ENCODE measurements at regions not wholly inside any gene's neighbourhood (a gene's known extent, or its start where the extent isn't known, plus 50 kb on each side); places are given as distances from the start of the nearest gene placed in this dataset.
"Not testable (repeated sequence)": the region's sequence is repeated elsewhere in the genome, so short reads cannot be mapped to it uniquely, and the experiment has no call there.

DNA sequence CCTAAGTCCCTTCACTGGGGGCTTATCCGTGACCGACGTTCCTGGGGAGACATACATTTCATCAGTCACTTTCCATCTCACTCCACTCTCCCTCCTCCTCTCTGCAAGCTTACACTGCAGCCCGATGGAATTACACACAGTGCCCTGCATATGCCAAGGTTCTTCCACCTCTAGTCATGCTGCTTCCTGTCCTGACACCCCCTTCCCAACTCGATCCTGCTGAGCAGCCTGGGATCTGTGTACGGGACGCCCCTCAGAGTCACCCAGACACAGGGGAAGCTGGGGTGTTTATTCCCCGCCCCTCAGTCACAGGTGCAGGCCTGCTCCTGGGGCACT lies 468.8 kb downstream of the PREX1 start:
- H3K9me3 ChIP-seq (ENCODE audit: insufficient read depth, low read depth, low read length); H3K36me3 ChIP-seq (ENCODE audit: control insufficient read depth in 1 of 2, insufficient read depth in 2 of 2, low read length in 2 of 2); H3K4me2 ChIP-seq (ENCODE audit: low read length); H4K91ac ChIP-seq (ENCODE audit: low read depth, low read length); H3K9ac ChIP-seq (ENCODE audit: low read length); H3K4ac ChIP-seq (ENCODE audit: low read depth, low read length); H2AFZ ChIP-seq (ENCODE audit: insufficient read depth, low read length, poor library complexity); H3K18ac ChIP-seq (ENCODE audit: low read length); H4K12ac ChIP-seq (ENCODE audit: low read depth, low read length); H3K79me2 ChIP-seq (ENCODE audit: control insufficient read depth, insufficient read depth, low read length, poor library complexity); H3K14ac ChIP-seq (ENCODE audit: low read length); H2BK120ac ChIP-seq (ENCODE audit: insufficient read depth, low read length, poor library complexity); H3K27me3 ChIP-seq (ENCODE audit: insufficient read depth, low read length); H4K8ac ChIP-seq (ENCODE audit: low read depth, low read length); H3K27ac ChIP-seq (ENCODE audit: low read depth, low read length); H2BK5ac ChIP-seq (ENCODE audit: low read depth, low read length, poor library complexity); H2BK12ac ChIP-seq (ENCODE audit: low read length); H3K79me1 ChIP-seq (ENCODE audit: low read length); H2AK5ac ChIP-seq (ENCODE audit: low read length); DNase-seq; H3K4me3 ChIP-seq (ENCODE audit: low read depth, low read length); H3K23ac ChIP-seq (ENCODE audit: low read length); H3K4me1 ChIP-seq (ENCODE audit: control insufficient read depth in 1 of 2, insufficient read depth in 2 of 2, low read length in 2 of 2): not testable (repeated sequence)
- no CpG with 5 or more reads among the region's 8 CpGs for WGBS (ENCODE audit: extremely low coverage, insufficient coverage, insufficient read length)

GRCh38 chr20:48358176-48359054 lies 469.4 kb downstream of the PREX1 start:
- no peak overlapping the region for H3K4ac ChIP-seq (ENCODE audit: low read depth, low read length)
- DNase-seq: no peak
- H2AFZ ChIP-seq (ENCODE audit: insufficient read depth, low read length, poor library complexity): no peak overlapping the region
- H3K4me2 ChIP-seq (ENCODE audit: low read length): no peak overlapping the region
- H3K23ac ChIP-seq (ENCODE audit: low read length): no peak overlapping the region
- no peaks in the 10 kb centered on the region for H3K4me1 ChIP-seq (ENCODE audit: control insufficient read depth in 1 of 2, insufficient read depth in 2 of 2, low read length in 2 of 2)
- H3K27ac ChIP-seq (ENCODE audit: low read depth, low read length): no peak overlapping the region
- no peak overlapping the region for H3K9ac ChIP-seq (ENCODE audit: low read length)
- no peak overlapping the region for H4K8ac ChIP-seq (ENCODE audit: low read depth, low read length)
- WGBS (ENCODE audit: extremely low coverage, insufficient coverage, insufficient read length): 100% methylated on average over 2 of the region's 11 CpGs
- no peaks in the 10 kb centered on the region for H3K79me2 ChIP-seq (ENCODE audit: control insufficient read depth, insufficient read depth, low read length, poor library complexity)
- no peak overlapping the region for H3K4me3 ChIP-seq (ENCODE audit: low read depth, low read length)
- H4K91ac ChIP-seq (ENCODE audit: low read depth, low read length): no peak overlapping the region
- H3K79me1 ChIP-seq (ENCODE audit: low read length): no peaks in the 10 kb centered on the region
- no peak overlapping the region for H4K12ac ChIP-seq (ENCODE audit: low read depth, low read length)
- no peaks in the 10 kb centered on the region for H3K36me3 ChIP-seq (ENCODE audit: control insufficient read depth in 1 of 2, insufficient read depth in 2 of 2, low read length in 2 of 2)
- H2AK5ac ChIP-seq (ENCODE audit: low read length): no peak overlapping the region
- peaks cover 1% of the 10 kb centered on the region for H3K9me3 ChIP-seq (ENCODE audit: insufficient read depth, low read depth, low read length)
- H2BK5ac ChIP-seq (ENCODE audit: low read depth, low read length, poor library complexity): no peak overlapping the region
- no peak overlapping the region for H3K18ac ChIP-seq (ENCODE audit: low read length)
- no peak overlapping the region for H3K14ac ChIP-seq (ENCODE audit: low read length)
- no peak overlapping the region for H2BK12ac ChIP-seq (ENCODE audit: low read length)
- H3K27me3 ChIP-seq (ENCODE audit: insufficient read depth, low read length): no peaks in the 10 kb centered on the region
- H2BK120ac ChIP-seq (ENCODE audit: insufficient read depth, low read length, poor library complexity): no peak overlapping the region

DNA sequence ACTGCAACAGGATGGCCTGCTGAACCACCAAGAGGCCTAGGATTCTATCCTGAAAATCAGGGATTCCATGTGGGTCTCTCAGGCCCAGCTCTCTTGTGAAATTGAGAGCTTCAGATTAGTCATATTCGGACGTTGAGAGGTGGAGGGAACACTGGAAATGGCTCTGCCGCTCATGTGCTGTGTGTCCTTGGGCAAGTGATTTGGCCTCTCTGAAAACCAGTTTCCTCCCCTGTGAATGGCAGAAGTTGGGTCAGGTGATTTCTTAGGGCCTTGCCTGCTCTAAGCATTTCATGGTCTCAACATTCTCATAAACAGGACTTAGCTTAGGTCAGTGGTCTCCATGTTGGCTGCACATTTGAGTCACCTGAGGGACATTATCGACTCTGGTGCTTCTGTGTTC lies 470.1 kb downstream of the PREX1 start:
- H3K4ac ChIP-seq (ENCODE audit: low read depth, low read length): no peak overlapping the region
- H2AK5ac ChIP-seq (ENCODE audit: low read length): no peak overlapping the region
- no peak overlapping the region for H2BK12ac ChIP-seq (ENCODE audit: low read length)
- H3K23ac ChIP-seq (ENCODE audit: low read length): no peak overlapping the region
- H2BK120ac ChIP-seq (ENCODE audit: insufficient read depth, low read length, poor library complexity): no peak overlapping the region
- H3K9me3 ChIP-seq (ENCODE audit: insufficient read depth, low read depth, low read length): peaks cover 3% of the 10 kb centered on the region
- no peak overlapping the region for H4K91ac ChIP-seq (ENCODE audit: low read depth, low read length)
- H2AFZ ChIP-seq (ENCODE audit: insufficient read depth, low read length, poor library complexity): no peak overlapping the region
- no peak overlapping the region for H3K9ac ChIP-seq (ENCODE audit: low read length)
- H3K4me1 ChIP-seq (ENCODE audit: control insufficient read depth in 1 of 2, insufficient read depth in 2 of 2, low read length in 2 of 2): no peaks in the 10 kb centered on the region
- H3K79me1 ChIP-seq (ENCODE audit: low read length): no peaks in the 10 kb centered on the region
- H2BK5ac ChIP-seq (ENCODE audit: low read depth, low read length, poor library complexity): no peak overlapping the region
- no peak for DNase-seq
- WGBS (ENCODE audit: extremely low coverage, insufficient coverage, insufficient read length): no CpG with 5 or more reads among the region's 4 CpGs
- no peak overlapping the region for H3K14ac ChIP-seq (ENCODE audit: low read length)
- no peak overlapping the region for H3K18ac ChIP-seq (ENCODE audit: low read length)
- H3K27me3 ChIP-seq (ENCODE audit: insufficient read depth, low read length): no peaks in the 10 kb centered on the region
- no peak overlapping the region for H3K4me3 ChIP-seq (ENCODE audit: low read depth, low read length)
- H3K27ac ChIP-seq (ENCODE audit: low read depth, low read length): no peak overlapping the region
- H4K12ac ChIP-seq (ENCODE audit: low read depth, low read length): no peak overlapping the region
- H4K8ac ChIP-seq (ENCODE audit: low read depth, low read length): no peak overlapping the region
- no peak overlapping the region for H3K4me2 ChIP-seq (ENCODE audit: low read length)
- no peaks in the 10 kb centered on the region for H3K79me2 ChIP-seq (ENCODE audit: control insufficient read depth, insufficient read depth, low read length, poor library complexity)
- H3K36me3 ChIP-seq (ENCODE audit: control insufficient read depth in 1 of 2, insufficient read depth in 2 of 2, low read length in 2 of 2): no peaks in the 10 kb centered on the region

DNA sequence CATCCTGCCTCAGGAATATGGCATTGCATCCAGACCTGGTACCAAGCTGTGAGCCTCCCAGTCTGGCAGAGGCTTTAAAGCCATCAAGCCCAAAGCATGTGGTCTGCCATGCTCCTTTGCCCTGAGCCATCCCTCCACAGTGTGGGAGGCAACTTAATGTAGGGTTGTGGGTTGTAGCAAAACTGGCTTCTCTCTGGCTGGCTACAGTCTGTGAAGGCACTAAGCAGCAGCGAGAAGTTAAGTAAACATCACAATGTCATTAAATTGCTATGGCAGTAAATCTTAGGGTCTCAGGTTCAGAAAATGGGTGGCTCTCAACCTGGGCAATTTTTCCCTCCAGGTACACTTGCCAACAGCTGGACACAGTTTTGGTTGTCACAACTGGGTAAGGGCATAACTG lies 472.9 kb downstream of the PREX1 start:
- Histone ChIP-seq H3K4me3 (ENCODE audit: low read depth, low read length) (no peak overlapping the region), H3K4me2 (ENCODE audit: low read length) (no peak overlapping the region), H2AFZ (ENCODE audit: insufficient read depth, low read length, poor library complexity) (no peak overlapping the region), H3K27me3 (ENCODE audit: insufficient read depth, low read length) (no peaks in the 10 kb centered on the region), H4K91ac (ENCODE audit: low read depth, low read length) (no peak overlapping the region), H3K27ac (ENCODE audit: low read depth, low read length) (no peak overlapping the region), H4K12ac (ENCODE audit: low read depth, low read length) (no peak overlapping the region), H4K8ac (ENCODE audit: low read depth, low read length) (no peak overlapping the region), H2BK12ac (ENCODE audit: low read length) (no peak overlapping the region), H2AK5ac (ENCODE audit: low read length) (no peak overlapping the region), H3K4ac (ENCODE audit: low read depth, low read length) (no peak overlapping the region), H3K4me1 (ENCODE audit: control insufficient read depth in 1 of 2, insufficient read depth in 2 of 2, low read length in 2 of 2) (no peaks in the 10 kb centered on the region), H2BK5ac (ENCODE audit: low read depth, low read length, poor library complexity) (no peak overlapping the region), H3K79me2 (ENCODE audit: control insufficient read depth, insufficient read depth, low read length, poor library complexity) (no peaks in the 10 kb centered on the region), H3K36me3 (ENCODE audit: control insufficient read depth in 1 of 2, insufficient read depth in 2 of 2, low read length in 2 of 2) (no peaks in the 10 kb centered on the region), H3K14ac (ENCODE audit: low read length) (no peak overlapping the region), H3K79me1 (ENCODE audit: low read length) (no peaks in the 10 kb centered on the region), H3K18ac (ENCODE audit: low read length) (no peak overlapping the region), H2BK120ac (ENCODE audit: insufficient read depth, low read length, poor library complexity) (no peak overlapping the region), H3K23ac (ENCODE audit: low read length) (no peak overlapping the region), H3K9ac (ENCODE audit: low read length) (no peak overlapping the region), H3K9me3 (ENCODE audit: insufficient read depth, low read depth, low read length) (peaks cover 5% of the 10 kb centered on the region)
- no CpG with 5 or more reads among the region's 1 CpG for WGBS (ENCODE audit: extremely low coverage, insufficient coverage, insufficient read length)
- no peak for DNase-seq
